ENCODE measurements at regions not wholly inside any gene's neighbourhood (a gene's known extent, or its start where the extent isn't known, plus 50 kb on each side); places are given as distances from the start of the nearest gene placed in this dataset.
A peak's percentile ranks its signal among the peaks of the same experiment; 100 is the strongest.

DNA sequence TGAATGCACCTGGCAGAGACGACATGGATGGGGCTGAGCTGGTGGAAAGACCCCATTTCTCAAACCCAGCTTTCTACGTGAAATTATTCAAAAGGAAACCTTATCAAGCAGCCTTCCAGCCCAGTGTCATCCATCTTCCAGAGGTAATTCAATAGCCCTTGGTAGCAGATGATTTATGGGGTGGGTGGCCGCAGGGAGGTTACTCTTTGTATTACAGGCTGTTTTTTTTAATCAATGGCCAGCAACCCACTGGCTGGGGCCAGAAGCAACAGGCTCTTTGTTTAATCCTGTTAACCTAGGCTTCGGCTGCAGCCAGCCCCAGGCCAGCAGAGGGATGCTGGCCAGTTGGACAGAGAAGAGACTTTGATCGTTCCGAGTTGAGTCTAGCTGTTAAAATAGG is 139.8 kb upstream of the SRRM4 start:
- Histone ChIP-seq H3K27ac (ENCODE audit: low read depth, low read length) (no peak overlapping the region), H3K4me3 (ENCODE audit: low read depth, low read length) (no peak overlapping the region), H3K27me3 (ENCODE audit: control insufficient read depth, insufficient read depth, low read length) (no peaks in the 10 kb centered on the region), H3K4me1 (ENCODE audit: control insufficient read depth, insufficient read depth, low read length) (peaks cover 6% of the 10 kb centered on the region), H3K36me3 (ENCODE audit: control insufficient read depth, insufficient read depth, low read length) (no peaks in the 10 kb centered on the region), H3K9me3 (ENCODE audit: control insufficient read depth, insufficient read depth, low read length) (no peaks in the 10 kb centered on the region)
- no peak for DNase-seq (ENCODE audit: low read depth in 4 of 6, low spot score in 6 of 6)
- 14% methylated on average over 1 of the region's 6 CpGs for WGBS (ENCODE audit: insufficient coverage)

DNA sequence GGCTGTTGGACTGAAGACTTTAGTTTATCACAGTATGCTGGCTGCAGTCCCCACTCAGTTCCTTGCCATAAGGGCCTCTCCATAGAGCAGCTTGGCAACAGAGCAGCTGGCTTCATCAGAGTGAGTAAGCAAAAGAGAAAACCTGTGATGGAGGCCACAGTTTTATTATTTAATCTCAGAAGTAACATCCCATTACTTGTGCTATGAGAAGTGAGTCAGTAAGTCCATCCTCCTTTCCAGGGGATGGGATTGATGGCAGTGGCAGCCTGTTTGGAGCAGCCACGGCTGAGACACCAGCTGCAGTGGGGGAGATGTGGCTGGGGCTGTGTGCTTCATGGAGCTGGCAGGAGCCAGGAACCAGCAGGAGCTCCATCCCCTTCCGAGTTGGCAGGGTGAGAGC is 138.5 kb upstream of the SRRM4 start:
- Histone ChIP-seq H3K27me3 (ENCODE audit: control insufficient read depth, insufficient read depth, low read length) (no peaks in the 10 kb centered on the region), H3K4me1 (ENCODE audit: control insufficient read depth, insufficient read depth, low read length) (peaks cover 6% of the 10 kb centered on the region), H3K27ac (ENCODE audit: low read depth, low read length) (no peak overlapping the region), H3K4me3 (ENCODE audit: low read depth, low read length) (no peak overlapping the region), H3K9me3 (ENCODE audit: control insufficient read depth, insufficient read depth, low read length) (no peaks in the 10 kb centered on the region), H3K36me3 (ENCODE audit: control insufficient read depth, insufficient read depth, low read length) (no peaks in the 10 kb centered on the region)
- 58% methylated on average over 2 of the region's 2 CpGs for WGBS (ENCODE audit: insufficient coverage)
- peak in 2 of 6 donors; percentile 77 to 81 for DNase-seq (ENCODE audit: low read depth in 4 of 6, low spot score in 6 of 6)

DNA sequence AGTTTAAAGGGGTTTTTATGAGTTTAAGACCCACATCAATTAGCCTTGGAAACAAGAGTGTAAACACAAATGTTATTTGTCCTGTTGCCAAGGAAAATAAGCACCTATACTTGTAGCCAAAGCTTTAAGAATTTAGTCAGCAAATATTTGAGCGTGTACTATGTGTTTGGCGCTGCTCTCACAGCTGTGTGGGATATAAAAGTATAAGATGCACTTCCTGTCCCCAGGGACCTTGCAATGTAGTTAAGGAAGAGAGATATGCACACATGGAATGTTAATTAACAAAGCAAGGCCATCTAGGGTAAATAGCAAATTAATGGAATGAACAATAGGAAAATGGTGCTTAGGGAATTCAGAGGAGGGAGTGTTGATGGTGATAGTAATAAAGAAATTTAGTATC is 134.9 kb upstream of the SRRM4 start:
- peak in 1 of 6 donors; percentile 50 for DNase-seq (ENCODE audit: low read depth in 4 of 6, low spot score in 6 of 6)
- Histone ChIP-seq H3K9me3 (ENCODE audit: control insufficient read depth, insufficient read depth, low read length) (no peaks in the 10 kb centered on the region), H3K4me3 (ENCODE audit: low read depth, low read length) (no peak overlapping the region), H3K4me1 (ENCODE audit: control insufficient read depth, insufficient read depth, low read length) (peaks cover 6% of the 10 kb centered on the region), H3K36me3 (ENCODE audit: control insufficient read depth, insufficient read depth, low read length) (no peaks in the 10 kb centered on the region), H3K27ac (ENCODE audit: low read depth, low read length) (no peak overlapping the region), H3K27me3 (ENCODE audit: control insufficient read depth, insufficient read depth, low read length) (no peaks in the 10 kb centered on the region)
- no CpG with 5 or more reads among the region's 2 CpGs for WGBS (ENCODE audit: insufficient coverage)

DNA sequence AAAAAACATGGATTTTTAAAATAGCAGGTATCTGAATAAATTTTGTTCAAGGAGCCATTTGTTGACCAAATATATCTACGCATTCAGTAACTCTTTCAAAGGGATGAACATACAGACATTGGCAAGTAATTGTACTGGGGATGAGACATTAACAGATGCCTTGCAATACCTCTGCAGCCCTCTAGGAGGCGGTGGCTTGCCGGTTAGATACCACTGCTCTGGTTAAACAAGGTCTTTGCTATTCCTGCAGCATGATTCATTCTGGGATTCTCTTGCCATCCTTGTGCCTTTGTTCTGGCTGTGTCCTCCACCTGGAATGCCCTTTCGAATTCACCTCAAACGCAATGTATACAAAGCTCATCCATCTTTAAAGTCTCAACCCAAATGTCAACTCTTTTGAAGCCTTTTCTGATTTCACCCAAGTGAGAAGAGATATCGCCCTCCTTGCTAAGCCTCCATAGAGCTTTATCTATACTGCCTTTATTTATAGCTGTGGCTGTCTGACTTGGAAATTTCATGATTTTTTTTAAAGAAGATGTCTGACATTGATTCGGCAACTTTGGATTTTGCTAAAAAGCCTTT is 131.0 kb upstream of the SRRM4 start:
- no peak for DNase-seq (ENCODE audit: low read depth in 4 of 6, low spot score in 6 of 6)
- H3K9me3 ChIP-seq (ENCODE audit: control insufficient read depth, insufficient read depth, low read length): no peaks in the 10 kb centered on the region
- no peaks in the 10 kb centered on the region for H3K27me3 ChIP-seq (ENCODE audit: control insufficient read depth, insufficient read depth, low read length)
- no peak overlapping the region for H3K27ac ChIP-seq (ENCODE audit: low read depth, low read length)
- H3K4me1 ChIP-seq (ENCODE audit: control insufficient read depth, insufficient read depth, low read length): no peaks in the 10 kb centered on the region
- WGBS (ENCODE audit: insufficient coverage): 42% methylated on average over 5 of the region's 7 CpGs
- no peaks in the 10 kb centered on the region for H3K36me3 ChIP-seq (ENCODE audit: control insufficient read depth, insufficient read depth, low read length)
- H3K4me3 ChIP-seq (ENCODE audit: low read depth, low read length): no peak overlapping the region

DNA sequence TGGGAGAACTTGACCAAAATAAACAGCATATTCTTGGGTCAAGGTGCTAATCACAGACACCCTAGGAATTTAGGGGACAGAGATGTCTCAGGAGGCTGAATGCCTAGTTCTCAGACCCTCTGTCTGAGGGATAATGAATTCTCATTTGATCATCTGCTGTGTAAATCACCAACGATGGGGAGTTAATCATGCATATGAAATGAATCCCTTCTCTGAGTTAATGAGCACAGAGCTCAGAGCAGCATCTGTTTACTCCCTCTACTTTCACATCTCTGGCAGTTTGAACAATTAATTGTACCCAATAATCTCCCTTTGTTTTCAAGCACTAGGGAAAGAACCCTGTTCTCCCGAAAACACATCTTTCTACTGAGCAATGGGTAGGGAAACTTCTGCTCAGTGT is 129.4 kb upstream of the SRRM4 start:
- no peak overlapping the region for H3K27ac ChIP-seq (ENCODE audit: low read depth, low read length)

DNA sequence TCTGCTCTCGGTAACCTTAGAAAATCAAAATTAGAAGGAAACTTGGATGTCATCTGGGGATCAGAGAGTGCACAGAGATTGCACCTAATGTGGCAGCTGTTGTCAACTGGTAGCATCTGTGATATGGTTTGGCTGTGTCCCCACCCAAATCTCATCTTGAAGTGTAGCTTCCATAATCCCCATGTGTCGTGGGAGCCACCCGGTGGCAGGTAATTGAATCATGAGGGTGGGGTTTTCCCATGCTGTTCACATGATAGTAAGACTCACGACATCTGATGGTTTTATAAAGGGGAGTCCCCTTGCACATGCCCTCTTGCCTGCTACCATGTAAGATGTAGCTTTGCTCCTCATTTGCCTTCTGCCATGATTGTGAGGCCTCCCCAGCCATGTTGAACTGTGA is 127.7 kb upstream of the SRRM4 start:
- no peak for DNase-seq (ENCODE audit: low read depth in 4 of 6, low spot score in 6 of 6)
- no peaks in the 10 kb centered on the region for H3K27me3 ChIP-seq (ENCODE audit: control insufficient read depth, insufficient read depth, low read length)
- H3K4me3 ChIP-seq (ENCODE audit: low read depth, low read length): no peak overlapping the region
- WGBS (ENCODE audit: insufficient coverage): 90% methylated on average over 2 of the region's 4 CpGs
- no peaks in the 10 kb centered on the region for H3K9me3 ChIP-seq (ENCODE audit: control insufficient read depth, insufficient read depth, low read length)
- no peak overlapping the region for H3K27ac ChIP-seq (ENCODE audit: low read depth, low read length)
- no peaks in the 10 kb centered on the region for H3K4me1 ChIP-seq (ENCODE audit: control insufficient read depth, insufficient read depth, low read length)
- no peaks in the 10 kb centered on the region for H3K36me3 ChIP-seq (ENCODE audit: control insufficient read depth, insufficient read depth, low read length)

More for the DNA sequence above, 129.4 kb upstream of the SRRM4 start:
- Histone ChIP-seq H3K4me3 (ENCODE audit: low read depth, low read length) (no peak overlapping the region), H3K27me3 (ENCODE audit: control insufficient read depth, insufficient read depth, low read length) (no peaks in the 10 kb centered on the region), H3K9me3 (ENCODE audit: control insufficient read depth, insufficient read depth, low read length) (no peaks in the 10 kb centered on the region), H3K36me3 (ENCODE audit: control insufficient read depth, insufficient read depth, low read length) (no peaks in the 10 kb centered on the region), H3K4me1 (ENCODE audit: control insufficient read depth, insufficient read depth, low read length) (no peaks in the 10 kb centered on the region)
- no CpG with 5 or more reads among the region's 2 CpGs for WGBS (ENCODE audit: insufficient coverage)
- DNase-seq (ENCODE audit: low read depth in 4 of 6, low spot score in 6 of 6): peak in 2 of 6 donors; percentile 64 to 87

DNA sequence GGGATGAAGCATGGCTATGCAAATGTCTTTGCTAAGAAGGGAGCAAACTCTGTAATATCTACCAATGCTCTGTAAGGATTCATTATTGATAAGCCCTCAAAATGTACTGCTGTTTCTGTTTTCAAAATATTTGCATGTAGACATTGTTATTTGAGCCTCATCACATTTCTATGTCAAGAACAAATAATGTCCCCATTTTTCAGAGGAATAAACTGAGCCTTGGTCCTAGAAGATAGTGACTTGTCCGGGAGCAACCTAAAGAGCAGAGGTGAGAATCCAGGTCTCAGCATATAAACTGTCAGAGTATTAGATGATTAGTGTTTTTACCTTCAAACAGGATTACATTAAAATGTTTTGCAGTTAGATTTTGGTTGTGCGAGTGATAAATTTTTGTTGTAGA is 125.5 kb upstream of the SRRM4 start:
- Histone ChIP-seq H3K4me3 (ENCODE audit: low read depth, low read length) (no peak overlapping the region), H3K4me1 (ENCODE audit: control insufficient read depth, insufficient read depth, low read length) (no peaks in the 10 kb centered on the region), H3K36me3 (ENCODE audit: control insufficient read depth, insufficient read depth, low read length) (no peaks in the 10 kb centered on the region), H3K27me3 (ENCODE audit: control insufficient read depth, insufficient read depth, low read length) (no peaks in the 10 kb centered on the region), H3K27ac (ENCODE audit: low read depth, low read length) (no peak overlapping the region), H3K9me3 (ENCODE audit: control insufficient read depth, insufficient read depth, low read length) (no peaks in the 10 kb centered on the region)
- no peak for DNase-seq (ENCODE audit: low read depth in 4 of 6, low spot score in 6 of 6)
- whole genome bisulfite sequencing (ENCODE audit: insufficient coverage): no CpG with 5 or more reads among the region's 2 CpGs

DNA sequence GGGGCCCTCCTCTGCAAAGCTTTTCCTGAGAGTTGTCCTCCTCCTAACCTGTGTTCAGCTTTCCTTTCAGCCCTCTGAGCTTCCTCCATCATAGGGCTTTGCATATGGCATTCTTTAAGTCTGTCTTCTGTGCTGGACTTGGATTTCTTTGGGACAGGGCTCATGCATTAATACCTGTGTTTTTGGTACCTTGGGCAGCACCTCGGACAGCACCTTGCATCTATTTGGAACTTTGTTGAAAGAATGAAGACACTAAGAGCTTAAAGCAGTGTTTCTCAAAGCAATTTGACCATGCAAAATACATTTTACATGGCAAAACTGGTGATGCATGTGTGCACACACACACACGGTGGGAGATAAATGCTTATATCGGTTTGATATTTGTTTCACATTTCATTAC is 115.0 kb upstream of the SRRM4 start:
- Histone ChIP-seq H3K36me3 (ENCODE audit: control insufficient read depth, insufficient read depth, low read length) (no peaks in the 10 kb centered on the region), H3K27ac (ENCODE audit: low read depth, low read length) (no peak overlapping the region), H3K4me3 (ENCODE audit: low read depth, low read length) (no peak overlapping the region), H3K9me3 (ENCODE audit: control insufficient read depth, insufficient read depth, low read length) (no peaks in the 10 kb centered on the region), H3K27me3 (ENCODE audit: control insufficient read depth, insufficient read depth, low read length) (no peaks in the 10 kb centered on the region), H3K4me1 (ENCODE audit: control insufficient read depth, insufficient read depth, low read length) (no peaks in the 10 kb centered on the region)
- no peak for DNase-seq (ENCODE audit: low read depth in 4 of 6, low spot score in 6 of 6)
- no CpG with 5 or more reads among the region's 3 CpGs for WGBS (ENCODE audit: insufficient coverage)

DNA sequence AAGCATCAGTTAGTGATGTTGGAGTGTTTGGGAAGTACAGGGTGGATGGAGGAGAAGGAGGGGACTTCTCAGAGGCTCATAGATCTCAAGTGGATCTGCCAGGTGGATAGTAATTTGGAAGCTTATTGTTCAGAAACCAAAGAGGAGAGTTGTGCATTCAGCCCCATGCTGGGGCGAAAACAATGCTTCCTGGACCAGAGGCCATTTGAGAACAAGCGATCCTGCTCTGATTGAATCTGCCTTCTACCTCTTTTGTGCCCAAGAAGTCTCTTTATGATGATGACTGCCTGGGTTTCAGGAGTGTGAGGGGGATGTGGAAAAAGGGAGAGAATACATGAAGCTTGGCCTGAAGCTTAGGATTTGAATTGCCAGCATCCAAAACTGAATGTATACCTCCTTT is 110.8 kb upstream of the SRRM4 start:
- peak in 1 of 6 donors; percentile 66 for DNase-seq (ENCODE audit: low read depth in 4 of 6, low spot score in 6 of 6)
- no peaks in the 10 kb centered on the region for H3K9me3 ChIP-seq (ENCODE audit: control insufficient read depth, insufficient read depth, low read length)
- no peaks in the 10 kb centered on the region for H3K36me3 ChIP-seq (ENCODE audit: control insufficient read depth, insufficient read depth, low read length)
- H3K4me3 ChIP-seq (ENCODE audit: low read depth, low read length): no peak overlapping the region
- 40% methylated on average over 1 of the region's 2 CpGs for WGBS (ENCODE audit: insufficient coverage)
- H3K27ac ChIP-seq (ENCODE audit: low read depth, low read length): no peak overlapping the region
- H3K4me1 ChIP-seq (ENCODE audit: control insufficient read depth, insufficient read depth, low read length): no peaks in the 10 kb centered on the region
- no peaks in the 10 kb centered on the region for H3K27me3 ChIP-seq (ENCODE audit: control insufficient read depth, insufficient read depth, low read length)

DNA sequence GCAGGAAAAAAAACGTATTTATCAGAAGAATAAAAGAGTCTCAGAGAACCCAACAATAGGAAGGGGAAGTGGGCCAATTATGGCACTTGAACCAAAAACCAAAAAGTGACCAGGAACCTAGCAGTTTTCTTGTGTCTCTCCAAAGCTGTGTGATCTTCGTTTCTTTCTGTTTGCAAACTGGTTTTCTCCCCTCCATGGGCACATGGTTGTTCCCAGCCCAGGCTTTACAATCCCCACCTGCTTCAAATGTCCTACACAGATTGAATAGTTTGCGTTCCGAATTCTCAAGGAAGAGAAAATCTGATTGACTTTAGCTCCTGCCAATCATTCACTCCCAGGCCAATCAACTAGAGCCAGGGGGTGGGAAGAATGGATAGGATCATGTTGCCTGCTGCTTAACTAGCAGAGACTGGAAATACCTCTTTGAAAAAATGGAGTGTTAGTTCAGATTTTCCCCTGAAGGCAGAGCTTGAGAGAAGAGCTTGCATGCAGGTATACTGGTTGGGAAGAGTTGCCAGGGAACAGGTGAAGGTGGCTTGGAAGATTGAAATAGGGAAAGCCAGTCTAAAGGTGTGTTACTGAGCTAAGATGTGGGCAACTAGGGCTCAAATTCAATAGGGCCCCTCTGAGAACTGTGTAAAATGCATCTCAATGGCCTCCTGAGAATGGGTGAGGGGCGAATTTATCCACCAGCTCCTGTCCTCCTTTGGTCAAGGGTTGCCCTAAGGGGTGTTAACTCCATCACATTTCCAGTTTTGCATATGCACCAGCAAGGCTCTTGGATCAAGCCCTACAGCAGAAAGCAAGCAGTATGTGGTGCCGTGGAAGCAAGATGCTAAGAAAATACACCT is 106.4 kb upstream of the SRRM4 start:
- Histone ChIP-seq H3K27ac (ENCODE audit: low read depth, low read length) (no peak overlapping the region), H3K4me3 (ENCODE audit: low read depth, low read length) (no peak overlapping the region), H3K27me3 (ENCODE audit: control insufficient read depth, insufficient read depth, low read length) (no peaks in the 10 kb centered on the region), H3K9me3 (ENCODE audit: control insufficient read depth, insufficient read depth, low read length) (no peaks in the 10 kb centered on the region), H3K36me3 (ENCODE audit: control insufficient read depth, insufficient read depth, low read length) (no peaks in the 10 kb centered on the region), H3K4me1 (ENCODE audit: control insufficient read depth, insufficient read depth, low read length) (no peaks in the 10 kb centered on the region)
- 45% methylated on average over 4 of the region's 6 CpGs for WGBS (ENCODE audit: insufficient coverage)
- peak in 2 of 6 donors; percentile 45 to 71 for DNase-seq (ENCODE audit: low read depth in 4 of 6, low spot score in 6 of 6)

Data from spinal cord (tissue), 9 donors.